ENCODE measurements at regions not wholly inside any gene's neighbourhood (a gene's known extent, or its start where the extent isn't known, plus 50 kb on each side); places are given as distances from the start of the nearest gene placed in this dataset.

DNA sequence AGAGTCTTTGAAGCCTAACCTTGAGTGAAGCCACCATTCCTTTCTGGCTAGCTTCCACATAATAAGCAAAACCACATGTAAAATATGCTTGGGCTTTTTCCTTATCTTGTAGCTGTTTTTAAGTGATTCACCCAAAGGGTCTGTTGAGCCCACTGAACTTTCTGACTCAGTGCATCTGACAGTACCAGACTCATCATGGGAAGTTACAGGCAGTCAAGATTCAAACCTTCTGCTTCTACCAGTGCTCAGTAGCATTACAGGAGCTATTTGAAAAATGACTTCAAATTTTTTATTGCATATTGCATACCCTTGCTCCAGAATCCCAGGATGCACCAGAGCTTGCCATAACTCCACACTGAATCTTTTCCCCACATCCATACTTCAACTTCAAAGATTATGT is 87.5 kb upstream of the PTPRD start:
- TF ChIP-seq, protein P1, sequence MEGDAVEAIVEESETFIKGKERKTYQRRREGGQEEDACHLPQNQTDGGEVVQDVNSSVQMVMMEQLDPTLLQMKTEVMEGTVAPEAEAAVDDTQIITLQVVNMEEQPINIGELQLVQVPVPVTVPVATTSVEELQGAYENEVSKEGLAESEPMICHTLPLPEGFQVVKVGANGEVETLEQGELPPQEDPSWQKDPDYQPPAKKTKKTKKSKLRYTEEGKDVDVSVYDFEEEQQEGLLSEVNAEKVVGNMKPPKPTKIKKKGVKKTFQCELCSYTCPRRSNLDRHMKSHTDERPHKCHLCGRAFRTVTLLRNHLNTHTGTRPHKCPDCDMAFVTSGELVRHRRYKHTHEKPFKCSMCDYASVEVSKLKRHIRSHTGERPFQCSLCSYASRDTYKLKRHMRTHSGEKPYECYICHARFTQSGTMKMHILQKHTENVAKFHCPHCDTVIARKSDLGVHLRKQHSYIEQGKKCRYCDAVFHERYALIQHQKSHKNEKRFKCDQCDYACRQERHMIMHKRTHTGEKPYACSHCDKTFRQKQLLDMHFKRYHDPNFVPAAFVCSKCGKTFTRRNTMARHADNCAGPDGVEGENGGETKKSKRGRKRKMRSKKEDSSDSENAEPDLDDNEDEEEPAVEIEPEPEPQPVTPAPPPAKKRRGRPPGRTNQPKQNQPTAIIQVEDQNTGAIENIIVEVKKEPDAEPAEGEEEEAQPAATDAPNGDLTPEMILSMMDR (IDR thresholded peaks at IDR 0.05) = no peak
- TF ChIP-seq POLR2A (IDR thresholded peaks at IDR 0.05) = no peak
